Mesothelial cell of epicardium (in vitro differentiated cells): ENCODE measurements at regions not wholly inside any gene's neighbourhood (a gene's known extent, or its start where the extent isn't known, plus 50 kb on each side); places are given as distances from the start of the nearest gene placed in this dataset.
"Not testable (repeated sequence)": the region's sequence is repeated elsewhere in the genome, so short reads cannot be mapped to it uniquely, and the experiment has no call there.

Source experiments
- DNase-seq, 2 experiments: peaks; one replicate each; pipeline ENCODE4 v3.0.0; 2021; ENCODE audit warnings: low spot score in 2 of 2; ENCODE audit not compliant: unreplicated experiment in 2 of 2
- H3K27ac Mint-ChIP-seq: 2 replicates; pipeline ENCODE4 v1.8.0; 2021; ENCODE audit warnings: mixed read lengths
- H3K27me3 Mint-ChIP-seq: 2 replicates; pipeline ENCODE4 v1.8.0; 2021; ENCODE audit warnings: low read depth, mixed read lengths
- H3K36me3 Mint-ChIP-seq: 2 replicates; pipeline ENCODE4 v1.8.0; 2021; ENCODE audit warnings: mixed read lengths
- H3K4me1 Mint-ChIP-seq: 2 replicates; pipeline ENCODE4 v1.8.0; 2021; ENCODE audit warnings: mixed read lengths
- H3K4me3 Mint-ChIP-seq: 2 replicates; pipeline ENCODE4 v1.8.0; 2021; ENCODE audit warnings: mild to moderate bottlenecking, moderate library complexity, mixed read lengths
- H3K9me3 Mint-ChIP-seq: 2 replicates; pipeline ENCODE4 v1.8.0; 2021; ENCODE audit warnings: mixed read lengths
- CTCF ChIP-seq: fragments of 200-600 bp; sonication (generic); IDR thresholded peaks from one replicate; pipeline ENCODE4 v1.5.0; 2021; ENCODE audit warnings: antibody characterized with exemption; ENCODE audit not compliant: unreplicated experiment

GRCh38 chr6:99148111-99148510 lies 200.4 kb upstream of the FBXL4 start:
- TF ChIP-seq CTCF = no peak
- H3K4me1 Mint-ChIP-seq = peaks cover 2% of the 10 kb centered on the region
- H3K9me3 Mint-ChIP-seq = no peaks in the 10 kb centered on the region
- H3K27ac Mint-ChIP-seq = no peak overlapping the region
- no peaks in the 10 kb centered on the region for H3K36me3 Mint-ChIP-seq
- no peak overlapping the region for H3K4me3 Mint-ChIP-seq
- peaks cover 3% of the 10 kb centered on the region for H3K27me3 Mint-ChIP-seq
- DNase-seq = no peak

- no peak overlapping the region for H3K4me3 Mint-ChIP-seq
- TF ChIP-seq CTCF = no peak
- DNase-seq = no peak
- peaks cover 1% of the 10 kb centered on the region for H3K4me1 Mint-ChIP-seq
- no peaks in the 10 kb centered on the region for H3K36me3 Mint-ChIP-seq
- H3K27me3 Mint-ChIP-seq = peaks cover 1% of the 10 kb centered on the region
- no peaks in the 10 kb centered on the region for H3K9me3 Mint-ChIP-seq
- H3K27ac Mint-ChIP-seq = no peak overlapping the region
Measured at GRCh38 chr6:99147206-99147605, 199.5 kb upstream of the FBXL4 start.

- Mint-ChIP-seq H3K36me3 (no peaks in the 10 kb centered on the region), H3K27ac (no peak overlapping the region), H3K27me3 (no peaks in the 10 kb centered on the region), H3K9me3 (no peaks in the 10 kb centered on the region), H3K4me3 (no peak overlapping the region), H3K4me1 (no peaks in the 10 kb centered on the region)
- TF ChIP-seq CTCF = no peak
- no peak for DNase-seq
Measured at GRCh38 chr6:99146711-99147110, 199.0 kb upstream of the FBXL4 start.

GRCh38 chr6:99145738-99146137 lies 198.0 kb upstream of the FBXL4 start:
- H3K9me3 Mint-ChIP-seq = no peaks in the 10 kb centered on the region
- no peak overlapping the region for H3K27ac Mint-ChIP-seq
- no peaks in the 10 kb centered on the region for H3K4me1 Mint-ChIP-seq
- no peak for TF ChIP-seq CTCF
- H3K27me3 Mint-ChIP-seq = no peaks in the 10 kb centered on the region
- DNase-seq = no peak
- no peak overlapping the region for H3K4me3 Mint-ChIP-seq
- H3K36me3 Mint-ChIP-seq = no peaks in the 10 kb centered on the region

- Mint-ChIP-seq H3K4me3 (no peak overlapping the region), H3K4me1 (no peaks in the 10 kb centered on the region), H3K36me3 (no peaks in the 10 kb centered on the region), H3K9me3 (no peaks in the 10 kb centered on the region), H3K27me3 (no peaks in the 10 kb centered on the region), H3K27ac (no peak overlapping the region)
- TF ChIP-seq CTCF = no peak
- no peak for DNase-seq
Measured at GRCh38 chr6:99143108-99143861, 195.5 kb upstream of the FBXL4 start.

GRCh38 chr6:99141906-99142305 lies 194.2 kb upstream of the FBXL4 start:
- not testable (repeated sequence) for H3K27ac Mint-ChIP-seq, H3K4me1 Mint-ChIP-seq, H3K4me3 Mint-ChIP-seq, H3K27me3 Mint-ChIP-seq, H3K9me3 Mint-ChIP-seq, H3K36me3 Mint-ChIP-seq, DNase-seq
